ENCODE measurements at regions not wholly inside any gene's neighbourhood (a gene's known extent, or its start where the extent isn't known, plus 50 kb on each side); places are given as distances from the start of the nearest gene placed in this dataset.

GRCh38 chr7:85412912-85413311 lies 226.1 kb upstream of the SEMA3D start:
- TF ChIP-seq, protein P1, sequence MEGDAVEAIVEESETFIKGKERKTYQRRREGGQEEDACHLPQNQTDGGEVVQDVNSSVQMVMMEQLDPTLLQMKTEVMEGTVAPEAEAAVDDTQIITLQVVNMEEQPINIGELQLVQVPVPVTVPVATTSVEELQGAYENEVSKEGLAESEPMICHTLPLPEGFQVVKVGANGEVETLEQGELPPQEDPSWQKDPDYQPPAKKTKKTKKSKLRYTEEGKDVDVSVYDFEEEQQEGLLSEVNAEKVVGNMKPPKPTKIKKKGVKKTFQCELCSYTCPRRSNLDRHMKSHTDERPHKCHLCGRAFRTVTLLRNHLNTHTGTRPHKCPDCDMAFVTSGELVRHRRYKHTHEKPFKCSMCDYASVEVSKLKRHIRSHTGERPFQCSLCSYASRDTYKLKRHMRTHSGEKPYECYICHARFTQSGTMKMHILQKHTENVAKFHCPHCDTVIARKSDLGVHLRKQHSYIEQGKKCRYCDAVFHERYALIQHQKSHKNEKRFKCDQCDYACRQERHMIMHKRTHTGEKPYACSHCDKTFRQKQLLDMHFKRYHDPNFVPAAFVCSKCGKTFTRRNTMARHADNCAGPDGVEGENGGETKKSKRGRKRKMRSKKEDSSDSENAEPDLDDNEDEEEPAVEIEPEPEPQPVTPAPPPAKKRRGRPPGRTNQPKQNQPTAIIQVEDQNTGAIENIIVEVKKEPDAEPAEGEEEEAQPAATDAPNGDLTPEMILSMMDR (IDR thresholded peaks at IDR 0.05; ENCODE audit: low read length): no peak
- TF ChIP-seq EZH2 (IDR thresholded peaks at IDR 0.05; ENCODE audit: borderline replicate concordance, low read length): no peak

Data from OCI-LY1 (cell line).